Activated T-cell treated with anti-CD3 and anti-CD28 coated beads, Interleukin-2, amount 50 U/mL, for 72 hours (primary cell): ENCODE measurements at regions not wholly inside any gene's neighbourhood (a gene's known extent, or its start where the extent isn't known, plus 50 kb on each side); places are given as distances from the start of the nearest gene placed in this dataset.

ENCODE experiments used
- ATAC-seq, 2 donors: fragments of 150-1000 bp; cut with Tn5 transposase; replicated peaks in 1 of 2; 2 replicates each; pipeline ENCODE4 v1.10.0; 2021; ENCODE audit warnings: moderate library complexity in 2 of 2, mild to moderate bottlenecking in 1 of 2
- DNase-seq, 2 donors: peaks; one replicate each; pipeline ENCODE4 v3.0.0; 2021 to 2022; ENCODE audit warnings: mixed read lengths in 1 of 2
- H3K27ac Mint-ChIP-seq: one replicate; pipeline ENCODE4 v1.8.0; 2022; ENCODE audit warnings: mild to moderate bottlenecking, moderate library complexity, mixed read lengths
- H3K27me3 Mint-ChIP-seq: one replicate; pipeline ENCODE4 v1.8.0; 2022; ENCODE audit warnings: low read depth, mixed read lengths
- H3K36me3 Mint-ChIP-seq, 2 donors: one replicate each; pipeline ENCODE4 v1.8.0; 2022; ENCODE audit warnings: mixed read lengths in 2 of 2, mild to moderate bottlenecking in 1 of 2; ENCODE audit not compliant: insufficient read depth in 2 of 2
- H3K4me1 Mint-ChIP-seq: one replicate; pipeline ENCODE4 v1.8.0; 2022; ENCODE audit warnings: low read depth, mixed read lengths
- H3K4me3 Mint-ChIP-seq, 2 donors: one replicate each; pipeline ENCODE4 v1.8.0; 2022; ENCODE audit warnings: mild to moderate bottlenecking in 2 of 2, mixed read lengths in 2 of 2, moderate library complexity in 2 of 2
- H3K9me3 Mint-ChIP-seq, 2 donors: one replicate each; pipeline ENCODE4 v1.8.0; 2022; ENCODE audit warnings: mixed read lengths in 2 of 2

DNA sequence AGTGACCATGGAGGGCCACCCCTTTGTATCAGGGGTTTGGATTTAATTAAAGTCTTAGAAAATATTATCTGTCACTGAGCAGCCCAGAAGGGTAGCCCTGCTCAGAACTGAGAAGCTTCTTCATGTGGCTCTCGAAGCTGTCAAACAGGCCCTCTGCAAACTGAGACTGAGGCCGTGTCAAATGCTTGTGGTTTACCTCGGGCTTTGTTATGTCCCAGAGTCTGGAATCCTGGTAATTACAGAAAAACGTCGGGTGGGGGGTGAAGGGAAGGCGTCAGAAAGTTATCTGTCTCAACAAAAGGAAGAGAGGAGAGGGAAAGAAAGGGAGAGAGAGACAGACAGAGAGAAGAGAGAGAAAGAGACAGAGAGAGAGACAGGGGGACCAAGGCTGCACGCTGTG lies 200.8 kb downstream of the BMP7 start:
- Mint-ChIP-seq H3K36me3 (no peaks in the 10 kb centered on the region), H3K4me1 (no peaks in the 10 kb centered on the region), H3K27ac (no peak overlapping the region), H3K9me3 (no peaks in the 10 kb centered on the region), H3K4me3 (no peak overlapping the region), H3K27me3 (peaks cover 27% of the 10 kb centered on the region)
- no peak for ATAC-seq
- DNase-seq: no peak

DNA sequence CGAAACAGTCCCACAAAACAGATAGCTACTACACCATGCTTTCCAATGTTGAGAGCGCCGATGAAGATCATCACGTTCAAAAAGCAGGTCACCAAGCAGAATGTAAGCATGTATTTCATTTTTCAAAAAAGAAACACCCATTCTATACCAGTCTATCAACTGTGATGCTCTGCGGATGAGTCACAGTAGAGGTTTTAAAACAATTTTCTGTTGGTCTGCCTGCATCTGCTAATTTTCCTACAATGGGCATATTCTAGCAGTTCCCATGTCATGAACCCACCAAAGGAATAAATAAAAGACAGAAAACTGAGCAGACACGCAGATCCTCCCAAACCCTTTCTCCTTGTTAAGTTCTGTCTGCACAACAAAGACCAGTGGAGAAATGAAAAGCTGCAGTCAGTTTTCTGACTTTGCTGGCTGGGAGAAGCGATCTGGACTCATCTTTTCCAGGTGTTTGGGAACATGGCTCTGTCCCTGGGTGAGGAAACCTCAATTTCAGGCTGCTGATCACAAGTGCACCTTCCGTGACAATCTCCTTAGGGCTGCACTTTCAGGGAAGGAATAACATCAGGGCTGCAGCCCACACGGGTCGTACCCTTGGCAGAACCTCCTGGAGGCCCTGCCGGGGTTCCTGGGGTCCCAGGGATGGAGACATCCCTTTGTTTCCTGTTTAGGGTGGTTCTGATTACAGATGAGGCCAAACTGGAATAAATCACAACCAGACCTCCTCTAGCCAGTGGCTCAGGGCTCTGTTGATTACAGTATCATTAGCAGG lies 200.1 kb downstream of the BMP7 start:
- peaks cover 3% of the 10 kb centered on the region for H3K4me1 Mint-ChIP-seq
- no peak for DNase-seq
- no peaks in the 10 kb centered on the region for H3K9me3 Mint-ChIP-seq
- ATAC-seq: no peak
- no peak overlapping the region for H3K27ac Mint-ChIP-seq
- no peak overlapping the region for H3K4me3 Mint-ChIP-seq
- H3K27me3 Mint-ChIP-seq: peaks cover 29% of the 10 kb centered on the region
- H3K36me3 Mint-ChIP-seq: no peaks in the 10 kb centered on the region

DNA sequence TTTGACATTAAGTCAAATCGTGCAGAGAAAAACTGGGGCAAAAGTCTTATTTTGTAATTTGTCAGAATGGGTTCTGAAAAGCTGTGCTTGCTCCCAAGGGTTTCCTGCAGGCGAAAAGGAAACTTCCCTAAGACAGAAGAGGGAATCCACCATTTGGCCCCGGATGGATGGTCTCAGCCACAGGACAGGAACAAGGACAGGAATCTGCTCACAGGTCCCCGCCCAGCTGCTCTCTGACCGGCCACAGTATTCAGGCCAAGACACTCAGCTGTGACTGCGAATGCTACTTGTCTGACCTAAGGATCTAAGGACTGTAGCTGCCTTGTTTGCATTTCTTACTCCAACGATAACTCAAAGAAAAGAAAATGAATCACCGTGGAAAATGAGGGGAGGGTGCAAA lies 197.0 kb downstream of the BMP7 start:
- Mint-ChIP-seq H3K4me3 (no peak overlapping the region), H3K27me3 (peaks cover 43% of the 10 kb centered on the region), H3K9me3 (no peaks in the 10 kb centered on the region), H3K36me3 (no peaks in the 10 kb centered on the region), H3K4me1 (peaks cover 5% of the 10 kb centered on the region), H3K27ac (no peak overlapping the region)
- DNase-seq (no peak), ATAC-seq (no peak)

DNA sequence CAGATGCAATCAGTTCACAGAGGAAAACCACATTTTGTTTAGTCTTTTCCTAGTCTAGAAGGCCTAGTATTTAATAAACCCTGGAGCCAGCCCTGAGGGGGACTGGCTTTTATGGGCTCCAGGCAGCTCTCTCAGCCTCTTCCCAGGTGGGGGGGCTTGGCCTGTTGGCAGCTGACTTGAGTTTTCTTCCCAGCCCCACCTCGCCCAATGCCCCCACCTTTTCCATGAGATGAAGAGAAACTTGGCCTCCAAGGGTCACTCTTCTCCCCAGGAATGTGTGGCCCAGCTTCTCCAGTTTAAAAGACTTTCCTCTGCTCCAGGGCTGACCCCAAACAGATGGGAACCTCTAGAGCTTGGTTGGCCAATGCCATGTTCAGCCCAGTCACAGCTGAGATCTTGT lies 196.1 kb downstream of the BMP7 start:
- Mint-ChIP-seq H3K4me3 (no peak overlapping the region), H3K27me3 (peaks cover 43% of the 10 kb centered on the region), H3K36me3 (no peaks in the 10 kb centered on the region), H3K9me3 (peaks cover 0 to 3% of the 10 kb centered on the region in 2 donors), H3K27ac (no peak overlapping the region), H3K4me1 (peaks cover 5% of the 10 kb centered on the region)
- no peak for DNase-seq
- no peak for ATAC-seq

DNA sequence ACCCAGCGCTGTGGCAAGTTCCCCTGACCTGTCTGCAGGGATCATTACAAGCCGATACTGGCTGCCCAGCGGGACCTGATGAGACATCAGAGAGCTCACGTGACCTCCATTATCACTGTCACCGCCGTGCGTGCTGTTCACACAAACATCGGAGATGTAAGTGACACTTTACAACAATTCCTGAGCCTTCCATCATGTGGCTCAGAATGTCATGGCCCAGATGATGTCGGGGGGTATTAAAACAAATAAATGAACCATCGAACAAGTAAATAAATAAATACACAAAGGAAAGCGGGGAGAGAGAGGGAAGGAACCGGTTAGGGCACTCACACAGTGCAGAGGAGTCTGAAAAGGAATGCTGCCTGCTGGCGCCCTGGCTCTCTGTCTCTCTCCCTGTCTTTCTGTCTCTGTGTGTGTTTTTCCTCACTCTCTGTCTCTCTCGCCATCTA lies 195.1 kb downstream of the BMP7 start:
- DNase-seq (no peak), ATAC-seq (no peak)
- H3K9me3 Mint-ChIP-seq: peaks cover 0 to 4% of the 10 kb centered on the region in 2 donors
- H3K27me3 Mint-ChIP-seq: peaks cover 43% of the 10 kb centered on the region
- no peaks in the 10 kb centered on the region for H3K36me3 Mint-ChIP-seq
- peaks cover 5% of the 10 kb centered on the region for H3K4me1 Mint-ChIP-seq
- no peak overlapping the region for H3K27ac Mint-ChIP-seq
- peak overlapping the region; percentile 49 to 53 for H3K4me3 Mint-ChIP-seq

DNA sequence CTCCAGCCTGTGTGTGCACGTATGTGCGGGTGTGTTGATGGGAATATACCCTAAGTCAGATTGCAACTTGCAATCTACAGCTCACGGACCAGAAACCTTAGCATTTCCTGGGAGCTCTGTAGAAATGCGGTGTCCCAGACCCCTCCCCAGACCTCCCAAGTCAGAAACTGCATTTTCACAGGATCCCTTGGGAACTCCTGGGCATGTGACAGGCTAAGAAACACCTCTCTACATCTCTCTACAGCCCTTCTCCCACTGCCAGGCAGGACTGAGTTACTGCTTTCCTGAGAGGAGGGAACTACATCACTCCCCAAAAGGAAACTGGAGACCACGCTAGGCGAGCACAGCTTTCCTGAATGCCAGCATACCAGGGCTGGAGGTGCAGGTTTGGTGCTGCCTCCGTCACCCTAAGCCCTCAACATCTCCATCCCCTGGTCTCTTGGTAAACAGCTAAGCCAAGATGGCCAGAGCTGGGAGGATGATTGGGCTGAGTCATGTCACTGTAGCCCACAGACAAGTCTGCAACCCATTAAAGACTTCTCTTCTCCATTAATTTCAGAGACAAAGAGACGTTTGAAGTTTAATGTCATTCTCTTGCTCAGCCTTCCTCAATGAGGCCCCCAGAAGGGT lies 194.4 kb downstream of the BMP7 start:
- Mint-ChIP-seq H3K9me3 (peaks cover 1 to 5% of the 10 kb centered on the region in 2 donors), H3K27me3 (peaks cover 43% of the 10 kb centered on the region), H3K36me3 (peaks cover 0 to 3% of the 10 kb centered on the region in 2 donors), H3K4me3 (no peak overlapping the region), H3K27ac (no peak overlapping the region), H3K4me1 (peaks cover 5% of the 10 kb centered on the region)
- no peak for ATAC-seq
- DNase-seq: no peak

DNA sequence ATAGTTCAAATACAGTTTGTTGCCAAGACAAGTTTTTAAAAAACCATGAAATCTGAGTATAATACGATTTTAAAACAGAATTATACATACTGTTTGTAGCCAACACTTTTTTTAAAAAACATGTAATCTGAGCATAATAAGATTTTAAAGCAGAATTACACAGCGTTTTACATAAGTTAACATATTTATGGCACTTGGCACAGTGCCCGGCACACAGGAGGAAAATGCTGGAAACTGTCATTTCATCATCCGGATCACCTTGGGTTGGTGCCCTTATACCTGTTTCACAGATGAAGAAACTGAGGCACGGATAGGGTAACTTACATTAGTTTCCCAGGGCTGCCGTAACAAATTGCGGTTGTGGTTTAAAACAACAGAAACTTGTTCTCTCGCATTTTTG lies 193.0 kb downstream of the BMP7 start:
- H3K27ac Mint-ChIP-seq: no peak overlapping the region
- H3K27me3 Mint-ChIP-seq: peaks cover 36% of the 10 kb centered on the region
- ATAC-seq: no peak
- H3K4me3 Mint-ChIP-seq: no peak overlapping the region
- H3K9me3 Mint-ChIP-seq: peaks cover 3 to 6% of the 10 kb centered on the region in 2 donors
- H3K4me1 Mint-ChIP-seq: peaks cover 5% of the 10 kb centered on the region
- no peak for DNase-seq
- peaks cover 0 to 4% of the 10 kb centered on the region in 2 donors for H3K36me3 Mint-ChIP-seq

DNA sequence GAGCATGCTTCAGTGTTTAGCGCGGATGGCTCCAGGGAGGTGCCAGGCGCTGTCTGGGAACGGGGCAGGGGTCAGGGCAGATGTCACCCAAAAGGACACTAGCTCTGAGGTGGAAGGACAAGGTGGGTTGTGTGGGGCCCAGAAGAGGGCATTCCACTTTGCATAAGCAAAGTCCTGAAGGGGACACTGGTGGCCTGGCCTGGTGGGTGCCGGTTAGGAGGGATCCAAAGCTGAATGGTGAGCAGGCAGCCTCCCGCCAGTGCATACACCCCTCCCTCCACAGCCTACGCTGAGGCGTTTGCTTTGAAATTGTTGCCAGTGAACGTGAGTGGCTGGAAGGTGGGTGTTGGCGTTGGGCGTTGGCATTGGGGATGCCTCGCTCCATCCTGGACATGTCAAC lies 192.1 kb downstream of the BMP7 start:
- H3K27ac Mint-ChIP-seq: no peak overlapping the region
- DNase-seq: no peak
- H3K4me1 Mint-ChIP-seq: peaks cover 5% of the 10 kb centered on the region
- no peak for ATAC-seq
- peaks cover 0 to 4% of the 10 kb centered on the region in 2 donors for H3K36me3 Mint-ChIP-seq
- H3K9me3 Mint-ChIP-seq: peaks cover 7 to 8% of the 10 kb centered on the region in 2 donors
- peaks cover 34% of the 10 kb centered on the region for H3K27me3 Mint-ChIP-seq
- no peak overlapping the region for H3K4me3 Mint-ChIP-seq

DNA sequence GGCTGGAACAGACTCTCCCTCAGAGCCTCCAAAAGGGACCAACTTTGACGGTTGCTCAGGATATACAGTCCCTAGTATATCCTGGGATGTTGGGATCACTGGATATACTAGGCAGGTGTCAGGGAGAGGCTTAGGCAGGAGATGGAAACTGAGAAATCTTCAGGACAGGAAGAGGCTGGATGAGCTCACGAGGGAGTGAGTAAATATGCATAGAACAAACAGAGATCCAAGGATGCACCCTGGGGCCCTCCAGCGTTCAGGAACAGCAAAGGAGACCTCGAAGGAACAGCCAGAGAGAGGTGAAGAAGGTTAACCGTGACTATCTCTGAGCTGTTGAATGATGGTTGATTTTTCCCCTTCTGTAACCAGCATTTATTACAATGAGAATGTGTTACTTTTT lies 191.3 kb downstream of the BMP7 start:
- Mint-ChIP-seq H3K4me3 (no peak overlapping the region), H3K4me1 (peaks cover 5% of the 10 kb centered on the region)

DNA sequence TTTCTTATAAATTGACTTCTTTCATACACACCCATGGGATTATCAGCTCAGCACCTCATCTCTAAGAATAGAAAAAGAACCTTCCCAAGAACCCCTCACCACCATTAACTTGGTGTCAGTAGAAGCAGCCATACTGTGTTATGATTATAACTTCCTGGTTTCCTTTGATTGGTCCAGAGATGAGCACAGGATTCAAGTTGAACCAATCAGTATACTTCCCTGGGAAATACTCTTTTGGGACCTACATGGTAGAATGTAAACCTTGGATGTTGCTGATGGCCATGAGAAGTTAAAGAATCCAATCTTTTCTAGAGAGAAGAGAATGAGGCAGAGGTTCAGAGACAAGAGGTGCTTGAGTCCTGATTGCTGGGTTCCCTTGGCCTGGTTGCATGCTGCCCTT lies 190.8 kb downstream of the BMP7 start:
- ATAC-seq: no peak
- Mint-ChIP-seq H3K27me3 (peaks cover 25% of the 10 kb centered on the region), H3K27ac (no peak overlapping the region), H3K4me1 (peaks cover 5% of the 10 kb centered on the region), H3K4me3 (no peak overlapping the region), H3K9me3 (peaks cover 9 to 12% of the 10 kb centered on the region in 2 donors), H3K36me3 (peaks cover 0 to 4% of the 10 kb centered on the region in 2 donors)
- no peak for DNase-seq

More for the DNA sequence above, 191.3 kb downstream of the BMP7 start:
- peaks cover 27% of the 10 kb centered on the region for H3K27me3 Mint-ChIP-seq
- DNase-seq (no peak), ATAC-seq (no peak)
- peaks cover 0 to 4% of the 10 kb centered on the region in 2 donors for H3K36me3 Mint-ChIP-seq
- H3K9me3 Mint-ChIP-seq: peaks cover 8 to 12% of the 10 kb centered on the region in 2 donors
- no peak overlapping the region for H3K27ac Mint-ChIP-seq

DNA sequence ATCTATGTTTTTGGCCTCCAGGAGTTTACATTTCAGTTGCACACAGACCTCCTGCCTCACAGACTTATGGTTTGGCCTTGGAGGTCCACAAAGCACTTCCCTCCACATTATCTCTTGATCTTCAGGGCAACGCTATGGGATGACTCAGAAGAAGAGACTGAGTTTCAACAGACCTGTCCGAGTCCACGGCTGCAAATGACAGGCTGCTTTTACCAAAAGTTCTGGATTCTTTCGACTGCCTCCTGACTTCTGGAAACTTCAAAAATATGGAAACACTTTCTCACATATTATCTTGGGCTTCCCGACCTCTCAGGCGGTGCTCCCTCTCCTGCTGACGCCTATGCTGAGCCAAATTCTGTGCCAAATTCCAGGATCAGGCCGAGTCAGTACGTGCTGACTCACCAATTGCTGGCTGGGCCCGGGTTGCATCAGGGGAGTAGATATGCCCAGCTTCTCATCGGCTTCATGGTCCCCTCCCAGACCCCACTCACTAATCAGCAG lies 190.2 kb downstream of the BMP7 start:
- Mint-ChIP-seq H3K27me3 (peaks cover 19% of the 10 kb centered on the region), H3K9me3 (peaks cover 9 to 12% of the 10 kb centered on the region in 2 donors), H3K36me3 (peaks cover 0 to 4% of the 10 kb centered on the region in 2 donors), H3K4me1 (peaks cover 4% of the 10 kb centered on the region), H3K4me3 (no peak overlapping the region), H3K27ac (no peak overlapping the region)
- no peak for ATAC-seq
- no peak for DNase-seq

DNA sequence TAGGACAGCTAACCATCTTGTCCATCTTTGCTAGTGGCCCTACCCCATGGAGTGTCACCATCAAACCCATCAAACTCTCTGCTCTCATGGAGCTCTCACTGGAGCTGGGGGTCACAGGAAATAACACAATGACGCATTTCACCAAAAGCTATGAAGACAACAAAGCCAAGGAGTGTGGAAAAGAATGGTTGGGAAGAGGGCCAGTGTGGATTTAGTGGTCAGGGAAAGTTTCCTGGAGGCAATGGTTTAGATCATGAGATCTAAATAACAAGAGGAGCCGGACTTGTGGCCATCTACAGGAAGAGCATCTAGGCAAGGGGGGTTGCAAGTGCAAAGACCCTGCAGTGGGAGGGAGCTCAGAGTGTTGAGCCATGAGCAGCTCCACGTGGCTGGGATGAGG lies 189.5 kb downstream of the BMP7 start:
- DNase-seq: no peak
- H3K4me3 Mint-ChIP-seq: no peak overlapping the region
- peaks cover 0 to 4% of the 10 kb centered on the region in 2 donors for H3K36me3 Mint-ChIP-seq
- ATAC-seq: no peak
- peaks cover 12% of the 10 kb centered on the region for H3K27me3 Mint-ChIP-seq
- no peak overlapping the region for H3K27ac Mint-ChIP-seq
- peaks cover 9 to 12% of the 10 kb centered on the region in 2 donors for H3K9me3 Mint-ChIP-seq
- H3K4me1 Mint-ChIP-seq: no peaks in the 10 kb centered on the region

DNA sequence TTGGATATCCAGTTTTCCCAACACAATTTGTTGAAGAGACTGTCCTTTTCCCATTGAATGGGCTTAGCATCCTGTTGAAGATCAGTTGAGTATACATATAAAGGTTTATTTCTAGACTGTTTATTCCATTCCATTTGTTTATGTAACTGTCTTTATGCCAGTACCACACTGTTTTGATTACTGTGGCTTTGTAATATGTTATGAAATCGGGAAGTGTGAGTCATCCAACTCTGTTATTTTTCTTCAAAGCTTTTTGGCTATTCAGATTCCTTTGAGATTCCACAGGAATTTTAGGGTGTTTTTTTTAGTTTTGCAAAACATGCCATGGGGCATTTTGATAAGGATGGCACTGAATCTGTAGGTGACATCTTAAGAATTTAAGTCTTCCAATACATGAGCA lies 188.3 kb downstream of the BMP7 start:
- no peaks in the 10 kb centered on the region for H3K4me1 Mint-ChIP-seq
- DNase-seq (no peak), ATAC-seq (no peak)
- no peak overlapping the region for H3K4me3 Mint-ChIP-seq
- peaks cover 0 to 4% of the 10 kb centered on the region in 2 donors for H3K36me3 Mint-ChIP-seq
- peaks cover 12 to 15% of the 10 kb centered on the region in 2 donors for H3K9me3 Mint-ChIP-seq
- peaks cover 4% of the 10 kb centered on the region for H3K27me3 Mint-ChIP-seq
- no peak overlapping the region for H3K27ac Mint-ChIP-seq
